ENCODE measurements at regions not wholly inside any gene's neighbourhood (a gene's known extent, or its start where the extent isn't known, plus 50 kb on each side); places are given as distances from the start of the nearest gene placed in this dataset.

DNA sequence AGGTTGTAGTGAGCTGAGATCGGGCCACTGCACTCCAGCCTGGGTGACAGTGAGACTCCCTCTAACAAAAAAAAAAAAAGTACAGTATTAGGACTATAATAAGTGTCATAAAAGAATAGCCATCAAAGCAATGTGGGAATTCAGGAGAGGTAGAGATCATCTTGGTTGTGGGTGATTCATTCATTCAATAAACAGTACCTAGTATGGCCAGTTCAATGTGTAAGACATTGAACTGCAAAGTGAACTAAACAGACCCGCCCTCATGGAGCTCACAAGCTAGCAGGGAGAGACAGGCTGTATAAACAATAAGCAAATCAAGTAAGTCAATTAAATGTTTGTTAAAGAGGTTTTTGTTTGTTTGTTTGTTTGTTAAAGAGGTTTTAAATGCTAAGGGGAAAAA lies 146.1 kb upstream of the RANBP3L start:
- TF ChIP-seq, protein P1, sequence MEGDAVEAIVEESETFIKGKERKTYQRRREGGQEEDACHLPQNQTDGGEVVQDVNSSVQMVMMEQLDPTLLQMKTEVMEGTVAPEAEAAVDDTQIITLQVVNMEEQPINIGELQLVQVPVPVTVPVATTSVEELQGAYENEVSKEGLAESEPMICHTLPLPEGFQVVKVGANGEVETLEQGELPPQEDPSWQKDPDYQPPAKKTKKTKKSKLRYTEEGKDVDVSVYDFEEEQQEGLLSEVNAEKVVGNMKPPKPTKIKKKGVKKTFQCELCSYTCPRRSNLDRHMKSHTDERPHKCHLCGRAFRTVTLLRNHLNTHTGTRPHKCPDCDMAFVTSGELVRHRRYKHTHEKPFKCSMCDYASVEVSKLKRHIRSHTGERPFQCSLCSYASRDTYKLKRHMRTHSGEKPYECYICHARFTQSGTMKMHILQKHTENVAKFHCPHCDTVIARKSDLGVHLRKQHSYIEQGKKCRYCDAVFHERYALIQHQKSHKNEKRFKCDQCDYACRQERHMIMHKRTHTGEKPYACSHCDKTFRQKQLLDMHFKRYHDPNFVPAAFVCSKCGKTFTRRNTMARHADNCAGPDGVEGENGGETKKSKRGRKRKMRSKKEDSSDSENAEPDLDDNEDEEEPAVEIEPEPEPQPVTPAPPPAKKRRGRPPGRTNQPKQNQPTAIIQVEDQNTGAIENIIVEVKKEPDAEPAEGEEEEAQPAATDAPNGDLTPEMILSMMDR (IDR thresholded peaks at IDR 0.05), result no peak
- TF ChIP-seq POLR2A (IDR thresholded peaks at IDR 0.05) (no peak), EP300 (IDR thresholded peaks at IDR 0.05) (no peak)

Measured in tibial nerve (tissue), 4 donors.